Limb (tissue), 2 donors: ENCODE measurements at regions not wholly inside any gene's neighbourhood (a gene's known extent, or its start where the extent isn't known, plus 50 kb on each side); places are given as distances from the start of the nearest gene placed in this dataset.
"Not testable (repeated sequence)": the region's sequence is repeated elsewhere in the genome, so short reads cannot be mapped to it uniquely, and the experiment has no call there.

Experiments used
- DNase-seq, 2 donors: peaks; one replicate each; pipeline ENCODE4 v3.0.0-alpha.2; 2016; ENCODE audit errors: extremely low spot score in 2 of 2

GRCh38 chrX:43218198-43218597 is 437.9 kb upstream of the MAOA start:
- DNase-seq = no peak

- no peak for DNase-seq
Observed at GRCh38 chrX:43224496-43224895, 431.6 kb upstream of the MAOA start.

DNA sequence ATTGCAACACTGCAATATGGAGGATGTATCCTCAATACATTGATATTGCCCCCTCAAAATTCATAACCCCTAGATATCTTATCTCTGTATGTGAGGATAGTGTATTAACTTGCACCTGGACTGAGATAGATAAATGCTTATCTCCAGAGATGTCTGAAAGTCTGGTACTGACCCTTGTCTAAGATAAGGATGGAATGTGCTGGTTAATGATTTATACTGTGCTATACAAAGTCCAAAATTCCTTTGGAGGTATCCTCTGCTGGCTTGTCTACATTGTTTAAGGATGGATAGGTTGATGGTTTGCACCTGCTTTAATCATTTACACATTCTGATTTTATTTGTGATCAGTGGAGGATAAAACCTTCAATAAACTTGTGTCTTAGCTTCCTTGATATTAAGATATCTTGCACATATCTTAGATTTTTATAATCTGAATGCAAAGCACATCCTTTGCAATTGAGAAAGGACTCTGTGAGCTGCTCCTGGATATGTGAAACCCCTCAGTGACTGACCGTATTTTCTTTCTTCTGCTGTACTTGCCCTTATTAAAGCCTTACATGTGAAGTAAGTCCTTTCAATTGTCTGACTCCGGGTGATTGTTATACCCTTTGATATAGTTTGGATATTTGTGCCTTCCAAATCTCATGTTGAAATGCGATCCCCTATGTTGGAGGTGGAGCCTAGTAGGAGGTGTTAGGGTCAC is 430.3 kb upstream of the MAOA start:
- no peak for DNase-seq

DNA sequence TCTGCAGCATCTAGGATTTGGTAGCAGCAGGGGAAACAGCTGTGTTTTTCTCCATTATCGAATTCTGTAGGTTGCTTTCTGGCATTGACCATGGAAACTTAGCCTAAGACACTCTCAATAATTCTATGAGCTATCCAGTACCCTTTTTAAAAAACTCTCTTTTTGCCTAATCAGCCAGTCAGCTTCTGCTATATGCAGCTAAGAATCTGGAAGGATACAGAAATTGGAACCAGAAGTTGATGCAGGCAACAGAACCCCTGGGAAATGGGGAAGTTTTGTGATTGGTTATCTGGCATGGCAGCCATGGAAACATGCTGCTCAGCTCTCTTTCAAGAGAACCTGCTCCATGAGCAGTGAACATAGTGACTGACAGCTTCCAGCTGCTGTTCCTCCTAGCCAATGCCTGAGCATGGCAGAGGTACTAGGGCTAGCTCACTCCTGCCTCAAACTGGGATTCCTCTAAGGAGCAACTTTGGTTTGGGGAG is 417.6 kb upstream of the MAOA start:
- peak; percentile 20 to 23 for DNase-seq

DNA sequence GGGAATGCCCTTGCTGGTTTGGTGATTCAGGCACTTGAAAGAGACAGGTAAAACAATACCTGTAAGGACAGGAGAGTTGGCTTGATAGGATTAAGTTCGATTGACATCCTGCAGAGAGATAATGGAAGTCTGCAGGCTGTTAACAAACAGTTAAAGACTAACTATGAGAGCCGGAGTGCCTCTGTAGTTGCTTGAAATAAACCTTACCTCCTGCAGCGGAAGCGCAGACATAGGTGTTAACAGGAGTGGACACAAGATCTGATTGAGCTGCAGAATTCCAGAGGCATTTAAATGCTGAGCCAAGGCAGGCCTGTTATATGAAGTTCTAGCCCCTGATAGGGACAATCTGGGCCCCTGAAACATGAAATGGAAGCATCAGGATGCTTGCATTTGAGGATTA is 416.7 kb upstream of the MAOA start:
- no peak for DNase-seq

- DNase-seq = no peak
Observed at GRCh38 chrX:43255596-43255995, 400.5 kb upstream of the MAOA start.

- DNase-seq = no peak
Observed at GRCh38 chrX:43266487-43266886, 389.6 kb upstream of the MAOA start.

- DNase-seq = no peak
Observed at GRCh38 chrX:43267652-43268051, 388.4 kb upstream of the MAOA start.

GRCh38 chrX:43269201-43269600 is 386.9 kb upstream of the MAOA start:
- DNase-seq = peak in 1 of 2 donors; percentile 2

DNA sequence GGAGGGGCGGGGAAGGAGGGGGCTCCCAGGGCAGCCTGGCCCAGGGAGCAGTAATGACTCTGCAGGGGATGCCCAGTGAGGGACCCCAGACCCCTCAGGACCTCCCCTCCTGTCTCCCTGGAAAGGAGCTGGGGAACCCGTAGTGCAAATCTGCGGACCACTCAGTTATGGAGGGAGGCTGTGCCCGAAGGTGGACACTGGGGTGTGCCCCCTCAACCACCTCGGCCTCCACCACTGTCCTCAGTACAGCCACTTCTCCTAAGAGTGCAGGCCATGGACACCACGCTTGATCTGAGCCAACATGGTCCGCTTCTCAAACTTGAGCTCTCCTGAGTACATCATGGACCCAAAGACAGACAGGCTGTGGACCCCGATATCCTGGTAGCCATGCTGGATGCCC is 378.2 kb upstream of the MAOA start:
- DNase-seq = no peak

DNA sequence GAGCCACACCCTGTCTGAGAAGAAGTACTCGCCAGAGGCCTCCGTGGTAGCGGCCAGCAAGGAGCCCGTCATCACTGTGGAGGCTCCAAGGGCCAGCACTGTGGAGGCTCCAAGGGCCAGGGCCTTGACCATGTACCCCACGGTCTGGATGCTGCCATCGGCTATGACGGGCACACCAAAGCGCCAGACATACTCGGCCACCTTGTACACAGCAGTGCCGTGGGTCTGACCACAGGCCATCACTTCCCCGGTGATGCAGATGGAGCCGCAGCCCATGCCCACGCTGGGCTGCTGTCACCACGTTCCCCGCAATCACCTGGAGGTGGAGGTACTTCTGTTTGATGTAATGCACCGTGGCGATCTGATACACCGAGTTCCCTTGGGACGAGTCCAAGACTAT is 377.7 kb upstream of the MAOA start:
- DNase-seq = no peak

- DNase-seq = no peak
Observed at GRCh38 chrX:43279341-43279808, 376.7 kb upstream of the MAOA start.

DNA sequence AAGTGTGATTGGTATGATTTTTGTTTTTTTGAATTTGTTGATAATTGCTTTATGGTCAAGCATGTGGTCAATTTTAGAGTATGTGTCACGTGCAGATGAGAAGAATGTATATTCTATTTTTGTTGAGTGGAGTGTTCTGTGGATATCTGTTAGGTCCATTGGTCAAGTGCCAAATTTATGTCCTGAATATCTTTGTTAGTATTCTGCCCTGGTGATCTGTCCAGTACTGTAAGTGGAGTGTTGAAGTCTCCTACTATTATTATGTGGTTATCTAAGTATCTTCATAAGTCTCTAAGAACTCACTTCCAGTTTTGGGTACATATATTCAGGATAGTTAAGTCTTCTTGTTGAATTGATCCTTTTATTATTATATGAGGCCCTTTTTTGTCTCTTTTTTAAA is 372.9 kb upstream of the MAOA start:
- no peak for DNase-seq

DNA sequence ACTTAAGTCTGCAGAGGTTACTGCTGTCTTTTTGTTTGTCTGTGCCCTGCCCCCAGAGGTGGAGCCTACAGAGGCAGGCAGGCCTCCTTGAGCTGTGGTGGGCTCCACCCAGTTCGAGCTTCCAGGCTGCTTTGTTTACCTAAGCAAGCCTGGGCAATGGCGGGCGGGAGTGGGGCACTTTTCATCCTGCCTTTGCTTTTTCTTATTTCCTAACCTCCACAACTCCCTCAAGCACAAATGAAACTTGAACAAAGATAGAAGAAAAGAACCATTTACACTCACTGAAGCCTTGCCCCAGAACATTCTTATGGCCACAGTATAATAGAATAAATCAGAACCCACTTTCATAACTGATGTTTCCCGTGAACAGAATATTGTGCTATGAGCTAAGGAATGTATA is 344.5 kb upstream of the MAOA start:
- DNase-seq = not testable (repeated sequence)

- no peak for DNase-seq
Observed at GRCh38 chrX:43313035-43313434, 343.1 kb upstream of the MAOA start.

GRCh38 chrX:43314525-43314924 is 341.6 kb upstream of the MAOA start:
- DNase-seq = no peak

- DNase-seq = no peak
Observed at GRCh38 chrX:43315622-43316021, 340.5 kb upstream of the MAOA start.

DNA sequence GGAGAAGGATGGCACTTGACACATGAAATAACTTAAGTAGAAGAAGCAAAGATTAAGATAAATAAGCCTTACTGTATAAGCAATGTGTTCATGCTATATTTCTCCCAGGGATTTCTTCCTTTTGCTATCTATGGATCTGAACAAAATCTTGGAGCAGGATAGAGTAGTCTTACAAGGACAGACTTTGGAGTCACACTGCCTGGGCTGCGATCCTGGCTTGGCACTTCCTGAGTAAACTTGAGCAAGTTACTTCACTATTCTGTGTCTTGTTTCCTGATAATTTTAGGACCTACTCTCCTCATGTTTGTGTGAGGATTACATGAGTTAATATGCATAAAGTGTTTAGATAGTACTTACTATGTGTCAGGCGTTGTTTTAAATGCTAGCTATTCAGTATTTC is 340.0 kb upstream of the MAOA start:
- no peak for DNase-seq

DNA sequence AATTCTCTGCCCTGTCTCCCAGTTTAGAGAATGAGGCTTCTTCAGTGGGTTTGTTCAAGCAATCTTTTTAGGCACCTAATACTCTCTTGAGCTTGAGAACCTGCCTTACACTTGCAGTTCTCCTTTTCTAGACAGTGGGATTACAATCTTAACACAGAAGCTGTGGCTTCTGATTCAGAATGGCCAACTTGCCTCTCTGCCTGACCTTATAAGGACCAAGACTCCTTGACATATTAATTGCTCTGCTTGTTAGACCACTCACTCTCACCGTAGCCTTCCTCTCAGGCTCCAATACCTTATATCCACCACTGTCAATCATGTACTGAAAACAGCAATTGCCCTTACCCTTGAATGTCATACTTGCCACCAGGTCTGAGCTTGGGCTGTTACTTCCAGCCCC is 338.7 kb upstream of the MAOA start:
- DNase-seq = no peak

- DNase-seq = no peak
Observed at GRCh38 chrX:43328358-43328946, 327.6 kb upstream of the MAOA start.

DNA sequence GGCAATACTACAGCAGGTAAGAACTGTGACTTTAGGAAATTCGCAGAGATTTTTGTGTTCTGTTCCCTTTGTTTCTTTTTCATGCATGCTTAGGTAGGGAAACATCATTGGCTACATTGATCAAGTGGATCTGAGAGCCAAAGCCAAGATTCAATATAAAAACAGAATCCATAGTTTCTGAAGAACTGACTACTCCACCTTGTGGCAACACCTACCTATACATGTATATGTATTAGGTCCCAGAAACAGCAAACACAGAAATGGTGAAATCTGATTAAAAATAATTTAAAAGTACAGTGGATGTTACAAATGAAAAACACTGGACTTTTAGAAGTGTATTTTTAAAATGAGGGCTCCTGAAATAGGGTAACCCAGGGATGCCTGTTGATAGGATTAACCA is 322.6 kb upstream of the MAOA start:
- DNase-seq = no peak

DNA sequence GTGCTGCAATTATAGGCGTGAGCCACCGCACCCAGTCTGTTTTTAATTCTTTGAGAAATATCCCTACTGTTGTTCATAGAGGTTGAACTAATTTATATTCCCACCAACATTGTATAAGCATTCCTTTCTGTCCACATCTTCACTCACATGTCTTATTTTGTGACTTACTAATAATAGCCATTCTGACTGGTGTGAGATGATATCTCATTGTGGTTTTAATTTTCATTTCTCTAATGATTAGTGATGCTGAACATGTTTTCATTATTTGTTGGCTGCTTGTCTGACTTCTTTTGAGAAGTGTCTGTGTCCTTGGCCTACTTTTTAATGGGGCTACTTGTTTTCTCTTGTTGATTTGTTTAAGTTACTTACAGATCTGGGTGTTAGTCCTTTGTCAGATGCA is 310.9 kb upstream of the MAOA start:
- DNase-seq = no peak

DNA sequence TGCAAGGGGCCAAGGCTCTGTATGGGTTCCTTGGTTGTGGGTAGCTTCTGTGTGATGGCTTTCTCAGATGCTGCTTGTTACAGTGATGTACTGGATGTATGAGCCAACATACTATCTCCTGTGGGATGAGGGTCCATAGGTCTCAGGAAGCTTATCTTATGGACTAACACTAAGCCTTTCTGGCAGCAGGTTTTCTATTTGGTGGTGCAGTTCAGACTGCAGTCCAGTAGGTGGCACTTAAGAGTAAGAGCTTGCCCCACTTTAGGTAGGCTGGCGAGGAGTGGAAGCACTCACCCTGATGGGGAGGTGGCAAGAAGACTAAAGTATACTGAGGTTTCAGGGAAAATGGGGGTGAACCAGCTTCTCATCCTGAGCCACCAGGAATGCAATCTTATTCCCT is 306.7 kb upstream of the MAOA start:
- DNase-seq = no peak
